Large intestine (tissue), 3 donors: ENCODE measurements at regions not wholly inside any gene's neighbourhood (a gene's known extent, or its start where the extent isn't known, plus 50 kb on each side); places are given as distances from the start of the nearest gene placed in this dataset.

Experiments
- DNase-seq, 2 donors: peaks; one replicate each; pipeline versions ENCODE4 v3.0.0 to v3.0.0-alpha.2; 2013
- H3K27ac ChIP-seq: one replicate; pipeline ENCODE4 v1.5.1; 2013; ENCODE audit warnings: low read length
- H3K27me3 ChIP-seq: 2 replicates; pipeline ENCODE4 v1.6.1; 2013; ENCODE audit warnings: low read length; ENCODE audit not compliant: control insufficient read depth, insufficient read depth
- H3K36me3 ChIP-seq: 2 replicates; pipeline ENCODE4 v1.6.1; 2013; ENCODE audit warnings: low read length; ENCODE audit not compliant: control insufficient read depth, insufficient read depth
- H3K4me1 ChIP-seq: one replicate; pipeline ENCODE4 v1.6.1; 2013; ENCODE audit warnings: low read length; ENCODE audit not compliant: control insufficient read depth, insufficient read depth
- H3K4me3 ChIP-seq: one replicate; pipeline ENCODE4 v1.5.1; 2013; ENCODE audit warnings: low read length
- H3K9me3 ChIP-seq: one replicate; pipeline ENCODE4 v1.6.1; 2013; ENCODE audit warnings: mild to moderate bottlenecking, low read depth, low read length, moderate library complexity; ENCODE audit not compliant: control insufficient read depth
- WGBS: methylation state at CpG from one replicate; pipeline ENCODE4 v1.1.5; 2013; ENCODE audit warnings: low lambda C conversion rate; ENCODE audit not compliant: insufficient coverage; 5-methylcytosine and 5-hydroxymethylcytosine counted together

GRCh38 chr16:20178297-20178696 is 104.6 kb upstream of the GPR139 start:
- Histone ChIP-seq H3K9me3 (no peaks in the 10 kb centered on the region), H3K36me3 (no peaks in the 10 kb centered on the region), H3K27me3 (peaks cover 2% of the 10 kb centered on the region), H3K4me3 (no peak overlapping the region), H3K4me1 (no peaks in the 10 kb centered on the region), H3K27ac (no peak overlapping the region)
- DNase-seq, result no peak
- WGBS, result no CpG with 5 or more reads among the region's 5 CpGs

GRCh38 chr16:20175358-20175757 is 101.7 kb upstream of the GPR139 start:
- H3K9me3 ChIP-seq, result no peaks in the 10 kb centered on the region
- no peak overlapping the region for H3K27ac ChIP-seq
- no peaks in the 10 kb centered on the region for H3K36me3 ChIP-seq
- no peak for DNase-seq
- WGBS, result no CpG with 5 or more reads among the region's 3 CpGs
- H3K4me3 ChIP-seq, result no peak overlapping the region
- no peaks in the 10 kb centered on the region for H3K4me1 ChIP-seq
- H3K27me3 ChIP-seq, result peaks cover 2% of the 10 kb centered on the region

GRCh38 chr16:20167323-20167722 is 93.6 kb upstream of the GPR139 start:
- H3K9me3 ChIP-seq, result no peaks in the 10 kb centered on the region
- DNase-seq, result no peak
- H3K4me1 ChIP-seq, result no peaks in the 10 kb centered on the region
- no peak overlapping the region for H3K4me3 ChIP-seq
- H3K36me3 ChIP-seq, result no peaks in the 10 kb centered on the region
- WGBS, result no CpG with 5 or more reads among the region's 1 CpG
- H3K27ac ChIP-seq, result no peak overlapping the region
- no peaks in the 10 kb centered on the region for H3K27me3 ChIP-seq

GRCh38 chr16:20166531-20167235 is 93.0 kb upstream of the GPR139 start:
- H3K4me1 ChIP-seq, result no peaks in the 10 kb centered on the region
- H3K4me3 ChIP-seq, result no peak overlapping the region
- no peak for DNase-seq
- no peaks in the 10 kb centered on the region for H3K36me3 ChIP-seq
- no peaks in the 10 kb centered on the region for H3K9me3 ChIP-seq
- H3K27me3 ChIP-seq, result no peaks in the 10 kb centered on the region
- WGBS, result 0% methylated on average over 1 of the region's 15 CpGs
- H3K27ac ChIP-seq, result no peak overlapping the region

- Histone ChIP-seq H3K36me3 (no peaks in the 10 kb centered on the region), H3K9me3 (no peaks in the 10 kb centered on the region), H3K27me3 (no peaks in the 10 kb centered on the region), H3K4me3 (no peak overlapping the region), H3K27ac (no peak overlapping the region), H3K4me1 (no peaks in the 10 kb centered on the region)
- no CpG with 5 or more reads among the region's 1 CpG for WGBS
- DNase-seq, result no peak
Measured at GRCh38 chr16:20153444-20153843, 79.8 kb upstream of the GPR139 start.

- WGBS, result no CpG with 5 or more reads among the region's 5 CpGs
- Histone ChIP-seq H3K36me3 (no peaks in the 10 kb centered on the region), H3K27ac (no peak overlapping the region), H3K4me3 (no peak overlapping the region), H3K27me3 (no peaks in the 10 kb centered on the region), H3K9me3 (no peaks in the 10 kb centered on the region), H3K4me1 (no peaks in the 10 kb centered on the region)
- DNase-seq, result no peak
Measured at GRCh38 chr16:20147091-20147490, 73.4 kb upstream of the GPR139 start.

- no peak overlapping the region for H3K4me3 ChIP-seq
- WGBS, result 86% methylated on average over 2 of the region's 7 CpGs
- no peak for DNase-seq
- no peaks in the 10 kb centered on the region for H3K36me3 ChIP-seq
- H3K4me1 ChIP-seq, result no peaks in the 10 kb centered on the region
- H3K9me3 ChIP-seq, result no peaks in the 10 kb centered on the region
- no peaks in the 10 kb centered on the region for H3K27me3 ChIP-seq
- H3K27ac ChIP-seq, result no peak overlapping the region
Measured at GRCh38 chr16:20141956-20142355, 68.3 kb upstream of the GPR139 start.

- Histone ChIP-seq H3K4me1 (no peaks in the 10 kb centered on the region), H3K36me3 (no peaks in the 10 kb centered on the region), H3K9me3 (no peaks in the 10 kb centered on the region), H3K27me3 (no peaks in the 10 kb centered on the region), H3K27ac (no peak overlapping the region), H3K4me3 (no peak overlapping the region)
- WGBS, result 50% methylated on average over 1 of the region's 2 CpGs
- no peak for DNase-seq
Measured at GRCh38 chr16:20137909-20138308, 64.2 kb upstream of the GPR139 start.

- WGBS, result 100% methylated on average over 1 of the region's 5 CpGs
- H3K4me3 ChIP-seq, result no peak overlapping the region
- no peaks in the 10 kb centered on the region for H3K27me3 ChIP-seq
- no peaks in the 10 kb centered on the region for H3K9me3 ChIP-seq
- H3K27ac ChIP-seq, result no peak overlapping the region
- no peaks in the 10 kb centered on the region for H3K36me3 ChIP-seq
- H3K4me1 ChIP-seq, result no peaks in the 10 kb centered on the region
- DNase-seq, result no peak
Measured at GRCh38 chr16:20137194-20137593, 63.5 kb upstream of the GPR139 start.

GRCh38 chr16:20136446-20136968 is 62.8 kb upstream of the GPR139 start:
- DNase-seq, result no peak

GRCh38 chr16:20129375-20129774 is 55.7 kb upstream of the GPR139 start:
- H3K36me3 ChIP-seq, result no peaks in the 10 kb centered on the region
- no peaks in the 10 kb centered on the region for H3K9me3 ChIP-seq
- H3K27ac ChIP-seq, result no peak overlapping the region
- no peaks in the 10 kb centered on the region for H3K4me1 ChIP-seq
- DNase-seq, result no peak
- H3K27me3 ChIP-seq, result no peaks in the 10 kb centered on the region
- H3K4me3 ChIP-seq, result no peak overlapping the region

More at GRCh38 chr16:20136446-20136968, 62.8 kb upstream of the GPR139 start:
- Histone ChIP-seq H3K9me3 (no peaks in the 10 kb centered on the region), H3K4me1 (no peaks in the 10 kb centered on the region), H3K27ac (no peak overlapping the region), H3K36me3 (no peaks in the 10 kb centered on the region), H3K4me3 (no peak overlapping the region), H3K27me3 (no peaks in the 10 kb centered on the region)
- no CpG with 5 or more reads among the region's 2 CpGs for WGBS
